ENCODE measurements at regions not wholly inside any gene's neighbourhood (a gene's known extent, or its start where the extent isn't known, plus 50 kb on each side); places are given as distances from the start of the nearest gene placed in this dataset.
A peak's percentile ranks its signal among the peaks of the same experiment; 100 is the strongest.

DNA sequence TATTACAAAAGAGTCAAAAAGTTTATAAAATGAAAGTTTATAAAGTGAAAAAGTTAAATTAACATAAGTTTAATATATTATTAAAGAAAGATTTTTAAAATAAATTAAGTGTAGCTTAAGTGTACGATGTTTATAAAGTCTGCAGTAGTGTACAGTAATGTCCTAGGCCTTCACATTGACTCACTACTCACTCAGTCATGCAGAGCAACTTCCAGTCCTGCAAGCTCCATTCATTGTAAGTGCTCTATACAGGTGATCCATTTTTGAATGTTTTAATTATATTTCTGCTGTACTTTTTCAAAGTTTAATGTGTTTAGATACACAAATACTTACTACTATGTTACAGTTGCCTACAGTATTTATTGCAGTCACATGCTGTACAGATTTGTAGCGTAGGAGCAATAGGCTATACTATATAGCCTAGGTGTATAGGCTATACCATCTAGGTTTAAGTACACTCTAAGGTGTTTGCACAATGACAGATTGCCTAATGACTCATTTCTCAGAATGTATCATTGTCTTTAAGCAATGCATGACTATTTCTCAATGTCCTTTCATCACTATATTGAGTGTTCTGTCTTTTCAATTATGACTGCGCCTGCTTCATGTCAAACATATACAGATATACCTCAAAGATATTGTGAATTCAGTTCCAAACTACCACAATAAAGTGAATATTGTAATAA lies 1110.3 kb upstream of the MAP3K7 start:
- no peak for DNase-seq

DNA sequence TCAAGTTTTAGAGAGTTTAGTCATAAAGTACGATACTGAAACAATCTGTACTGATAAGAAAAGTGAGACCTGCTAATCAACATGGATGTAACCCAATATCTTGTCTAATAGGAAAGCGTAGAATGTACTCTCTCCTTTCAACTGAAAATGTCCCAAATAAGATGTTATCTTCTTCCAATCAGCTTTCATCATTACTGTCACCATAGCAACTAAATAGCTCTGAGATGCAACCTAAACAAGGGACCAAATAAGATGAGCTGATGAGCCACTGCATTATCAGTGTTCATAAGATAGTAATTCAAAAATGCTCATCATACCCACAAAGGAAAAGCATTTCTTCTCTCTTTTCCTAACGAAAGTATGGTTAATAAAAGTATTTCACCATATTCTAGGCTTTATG lies 1108.3 kb upstream of the MAP3K7 start:
- DNase-seq = no peak

DNA sequence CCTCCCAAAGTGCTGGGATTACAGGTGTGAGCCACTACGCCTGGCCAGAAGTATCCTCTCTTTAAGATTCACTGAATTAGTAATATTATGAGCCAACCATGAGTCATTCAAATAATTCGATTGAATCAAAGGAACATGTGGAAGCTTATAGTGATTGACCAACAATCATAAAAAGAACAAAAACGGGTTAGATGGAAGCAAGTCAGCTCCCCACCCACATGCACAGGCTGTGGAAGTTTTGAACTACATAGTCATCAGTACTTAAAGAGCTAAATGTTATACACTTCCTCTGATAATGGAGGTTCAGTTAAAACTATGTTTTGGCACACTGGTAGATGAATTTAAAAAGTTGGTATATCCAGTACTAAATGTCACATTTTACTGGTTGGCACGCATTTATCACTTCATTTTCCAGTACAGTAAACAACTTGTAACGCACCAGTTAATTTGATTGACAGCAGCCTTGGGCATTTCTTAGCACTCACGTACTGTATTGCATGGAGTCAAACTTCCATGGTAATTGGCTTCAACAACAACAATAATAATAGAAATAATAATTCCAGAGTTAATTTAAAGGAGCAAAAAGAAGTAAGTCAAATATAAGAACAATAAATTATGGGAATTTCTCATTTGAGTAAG lies 1107.3 kb upstream of the MAP3K7 start:
- no peak for DNase-seq

DNA sequence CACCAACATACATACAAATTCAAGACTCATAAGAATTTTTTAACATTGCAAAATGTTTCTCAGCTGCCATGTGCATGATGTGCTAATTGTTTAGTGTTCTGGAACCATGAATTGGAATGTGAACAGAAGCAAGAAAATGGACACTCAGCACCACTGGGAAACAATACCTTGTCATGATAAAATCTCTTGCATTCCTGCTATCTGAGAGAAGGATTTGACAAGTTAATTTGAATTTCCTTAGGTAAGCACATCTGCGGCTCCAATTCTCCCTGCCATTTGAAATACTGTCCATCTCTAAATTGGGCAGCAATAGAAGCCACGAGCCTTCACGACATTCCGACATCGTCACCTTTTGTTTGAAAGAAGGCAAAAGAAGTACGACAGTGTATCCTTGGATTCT lies 1104.6 kb upstream of the MAP3K7 start:
- DNase-seq = no peak

DNA sequence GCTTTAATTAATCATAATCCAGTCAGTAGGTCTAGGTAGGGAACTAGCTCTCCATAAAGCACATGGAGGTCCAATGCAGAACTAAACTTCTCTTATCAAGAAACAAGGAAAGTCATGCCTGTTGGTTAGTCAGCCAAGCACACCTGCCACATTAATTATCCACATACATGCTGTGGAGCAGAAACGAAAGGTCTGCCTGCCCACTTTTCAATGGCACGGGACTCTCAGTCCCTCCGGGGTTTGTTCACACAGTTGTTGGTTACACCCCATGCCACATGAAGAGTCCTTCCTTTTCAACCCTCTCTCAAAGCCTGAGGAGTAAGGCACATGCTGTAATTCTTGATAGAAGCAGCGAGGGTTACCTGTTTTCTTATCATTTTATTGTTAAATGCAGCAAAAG lies 1096.4 kb upstream of the MAP3K7 start:
- DNase-seq = no peak

DNA sequence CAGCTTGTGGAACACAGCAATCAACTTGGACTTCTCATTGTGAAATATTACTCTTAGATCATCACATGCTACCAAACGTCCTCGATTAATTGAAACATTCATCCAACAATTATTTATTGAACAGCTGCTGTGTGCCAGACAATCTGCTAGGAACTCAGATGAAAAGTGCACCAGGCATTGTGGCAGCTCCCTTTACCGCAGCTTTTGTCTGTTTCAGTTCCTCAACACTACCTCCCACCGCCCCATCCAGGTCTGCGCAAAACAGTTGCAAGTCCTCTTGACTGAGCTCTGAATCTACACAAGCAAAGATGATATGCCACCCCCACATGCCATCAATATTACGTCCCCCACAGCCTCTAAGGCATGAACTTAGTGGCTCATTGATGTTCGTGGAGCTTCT lies 1094.4 kb upstream of the MAP3K7 start:
- DNase-seq = no peak

DNA sequence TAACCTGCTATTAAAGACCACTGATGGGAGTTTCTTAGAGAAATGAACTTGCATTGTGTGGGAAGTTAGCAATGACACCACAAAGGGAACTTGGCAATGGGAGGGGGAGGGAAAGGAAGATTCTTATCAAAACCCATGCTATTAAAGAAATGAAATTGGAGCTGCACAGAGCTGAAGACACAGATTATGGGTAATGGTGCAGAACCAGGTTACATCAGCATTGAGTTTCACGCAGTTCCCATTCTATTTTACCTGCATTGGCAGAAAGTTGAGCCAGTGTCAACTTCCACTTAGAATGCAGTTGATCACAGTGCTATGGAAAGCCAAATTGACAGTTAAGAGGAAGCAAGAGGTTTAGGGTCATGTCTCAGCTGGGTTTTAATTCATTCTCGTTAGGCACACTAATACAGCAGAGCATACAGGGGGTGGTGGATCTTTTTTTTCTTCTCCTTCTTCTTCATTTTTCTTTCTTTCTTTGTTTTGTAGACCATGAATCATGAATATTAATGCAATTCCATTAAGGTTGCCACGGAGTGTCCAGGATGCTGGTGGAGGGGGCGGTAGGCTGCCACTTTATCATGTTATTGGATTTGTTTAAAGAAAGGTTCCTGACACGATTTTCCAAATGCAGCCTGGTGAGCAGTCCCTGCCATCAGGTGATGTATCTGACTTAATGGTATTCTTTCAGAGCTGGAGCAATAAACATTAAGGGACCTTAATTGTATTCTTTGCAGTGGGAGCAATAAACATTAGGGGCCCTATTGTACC lies 1092.0 kb upstream of the MAP3K7 start:
- peak; percentile 41 for DNase-seq

DNA sequence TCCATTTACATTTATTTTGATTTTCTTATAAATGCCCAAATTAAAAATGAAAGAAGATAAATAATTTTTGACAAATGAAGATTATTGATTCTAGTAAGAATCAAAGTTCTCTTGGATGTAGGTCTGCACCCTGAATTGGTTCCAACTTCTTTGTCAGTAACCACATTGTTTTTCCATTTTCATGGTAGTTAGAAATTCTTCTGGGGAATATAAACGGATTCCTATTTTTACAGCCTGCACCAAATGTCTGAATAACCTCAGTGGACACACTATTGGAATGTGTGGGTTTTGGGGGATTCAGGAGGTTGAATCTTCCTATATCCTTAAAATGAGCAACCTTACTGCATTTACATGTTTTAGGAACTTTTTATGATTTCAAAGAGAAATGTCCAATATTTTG lies 1085.3 kb upstream of the MAP3K7 start:
- no peak for DNase-seq

DNA sequence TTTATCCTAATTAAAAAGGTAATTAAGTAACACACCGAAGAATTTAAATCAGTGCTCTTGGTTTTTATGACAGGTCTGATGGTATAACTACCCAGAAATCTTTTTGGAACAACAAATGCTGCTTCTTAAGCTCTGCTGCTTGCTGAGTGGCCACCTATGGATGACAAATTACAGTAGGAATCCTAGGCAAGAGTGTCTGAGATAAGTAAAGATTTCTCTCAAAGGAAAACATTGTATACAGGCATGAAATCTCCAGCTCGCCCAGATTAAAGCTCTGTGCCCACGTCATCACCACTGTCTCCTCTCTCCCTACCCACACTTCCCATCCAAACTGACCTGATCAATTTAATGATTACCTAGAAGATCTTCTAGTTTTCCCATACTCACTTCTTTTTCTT lies 1083.0 kb upstream of the MAP3K7 start:
- DNase-seq = no peak

DNA sequence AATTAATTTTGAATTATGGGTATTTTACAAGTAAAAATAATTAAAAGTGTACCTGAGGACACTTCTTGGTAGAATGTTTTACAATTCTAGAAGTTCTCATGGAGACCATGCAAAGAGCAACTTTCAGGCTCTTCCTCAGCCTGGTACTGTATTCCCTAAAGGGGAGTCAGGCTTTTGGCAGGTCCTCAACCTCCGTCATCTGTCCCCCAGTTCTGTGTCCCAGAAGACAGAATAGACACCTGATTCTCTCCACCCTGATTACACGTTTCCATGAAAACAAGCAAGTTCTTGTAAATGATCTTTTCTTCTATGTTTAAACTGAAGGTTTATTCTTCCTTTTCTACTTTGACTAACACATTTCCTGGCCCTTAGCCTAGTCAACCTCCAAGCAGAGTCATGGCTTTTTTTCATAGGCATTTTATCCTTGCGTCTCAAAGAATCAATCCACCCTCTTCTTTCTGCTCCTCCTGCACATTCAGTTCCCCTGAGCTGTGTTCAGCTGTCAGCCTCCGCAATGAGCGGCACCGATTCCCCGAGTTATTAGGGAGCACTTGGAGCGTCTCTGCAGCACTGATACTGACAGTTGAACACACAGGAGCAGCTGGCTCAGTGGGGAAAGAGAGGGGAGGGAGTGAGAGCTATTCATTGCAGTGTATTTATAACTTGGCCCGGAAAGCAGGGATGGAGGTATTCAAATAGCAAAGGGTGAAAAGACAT lies 1082.4 kb upstream of the MAP3K7 start:
- no peak for DNase-seq

DNA sequence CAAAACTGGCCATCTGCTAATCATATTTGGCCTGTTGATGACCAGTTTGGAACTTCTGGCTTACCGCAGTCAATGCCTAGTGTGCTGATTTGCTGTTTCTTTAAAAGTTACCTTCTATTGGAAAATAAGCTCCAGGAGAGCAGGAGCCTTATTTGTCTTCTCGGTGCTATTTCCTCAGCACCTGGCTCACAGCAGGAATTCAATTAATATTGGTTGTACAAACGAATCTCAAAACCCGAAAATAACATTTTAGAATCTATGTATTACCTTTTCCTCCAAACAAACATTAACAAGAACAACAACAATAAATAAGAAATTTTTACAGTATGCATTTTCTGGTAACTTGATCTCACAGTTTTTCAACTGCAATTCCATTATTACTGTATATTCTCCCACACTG lies 1080.7 kb upstream of the MAP3K7 start:
- no peak for DNase-seq

DNA sequence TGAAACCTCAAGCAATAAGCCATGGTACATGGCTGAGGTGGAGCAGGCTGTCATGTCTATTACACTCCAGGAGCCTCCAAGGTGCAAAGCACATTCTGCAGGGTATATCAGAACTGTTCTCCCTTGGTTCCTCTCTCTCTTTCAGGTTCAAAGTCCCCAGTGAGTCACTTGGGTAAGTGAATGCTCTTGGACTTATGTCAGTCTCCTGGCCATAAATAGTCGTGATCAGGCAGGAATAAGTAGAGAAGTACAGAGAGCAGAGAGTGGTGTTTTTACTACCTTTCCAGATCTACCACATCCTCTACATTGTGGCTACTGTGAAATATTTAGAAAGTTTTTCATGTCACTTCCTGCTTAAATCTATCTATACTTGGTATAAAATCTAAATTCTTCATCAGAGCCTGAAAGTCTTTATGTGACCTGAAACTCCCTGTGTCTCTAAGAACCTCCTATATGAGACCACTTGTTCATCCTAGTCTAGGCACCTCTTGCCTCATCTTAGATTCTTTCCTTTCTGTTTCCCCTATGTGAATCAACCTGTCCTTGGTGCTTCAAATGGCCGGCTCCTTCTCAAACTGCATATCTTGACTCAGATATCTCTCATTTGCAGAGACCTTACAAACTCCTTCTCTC lies 1077.6 kb upstream of the MAP3K7 start:
- DNase-seq = no peak

DNA sequence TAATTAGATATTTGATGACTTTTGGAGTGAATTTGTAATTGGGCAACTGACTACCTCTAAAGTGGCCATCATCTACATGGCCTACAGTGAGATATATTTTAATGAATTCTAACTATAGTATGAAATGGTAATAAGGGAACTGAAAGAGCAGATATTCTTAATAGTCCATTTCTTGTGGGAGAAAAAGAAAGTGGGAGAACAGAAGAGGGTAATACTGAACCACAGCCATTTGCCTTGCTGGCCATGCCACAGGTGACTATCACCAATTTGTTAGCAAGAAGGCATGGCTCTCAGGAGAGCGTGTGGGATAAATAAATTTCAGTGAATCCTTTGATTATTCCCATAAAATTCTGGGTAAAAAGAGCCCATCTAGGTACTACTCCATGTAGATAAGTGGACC lies 1074.0 kb upstream of the MAP3K7 start:
- DNase-seq = no peak

DNA sequence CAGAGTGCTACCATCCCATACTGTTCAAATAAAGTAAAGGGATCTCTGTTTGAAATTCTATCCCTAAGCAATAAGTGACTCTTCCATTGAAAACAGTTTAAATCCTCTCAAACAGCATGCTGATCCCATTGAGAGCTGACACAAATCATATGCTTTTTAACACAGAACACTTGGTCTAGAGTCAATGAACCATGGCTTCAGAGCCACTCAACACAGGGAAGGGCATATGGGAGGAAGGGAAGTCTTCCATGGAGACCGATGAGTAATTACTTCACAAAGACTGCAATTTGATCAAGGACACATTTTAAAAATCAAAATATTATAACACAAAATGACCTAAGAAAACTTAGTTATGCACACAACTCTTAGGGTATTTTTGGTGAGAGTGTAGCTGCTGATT lies 1073.0 kb upstream of the MAP3K7 start:
- DNase-seq = no peak

DNA sequence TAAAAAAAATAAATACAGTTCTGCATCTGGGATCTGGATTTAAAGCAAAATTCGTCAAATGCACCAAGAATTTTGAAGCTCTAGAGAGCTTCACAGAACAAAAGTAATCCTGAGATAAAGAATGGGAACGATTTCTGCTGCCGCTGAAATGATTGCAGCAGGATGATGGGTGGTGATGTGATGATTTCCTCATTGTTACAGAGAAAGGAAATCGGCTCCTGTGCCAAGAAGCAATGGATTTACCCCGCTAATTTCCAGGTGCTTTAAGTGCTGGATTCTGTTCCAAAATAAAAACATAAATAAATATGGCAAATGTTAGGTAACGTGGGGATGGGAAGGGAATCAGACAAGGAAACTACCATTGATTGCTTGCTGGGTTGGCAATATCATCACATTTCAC lies 1067.9 kb upstream of the MAP3K7 start:
- no peak for DNase-seq

DNA sequence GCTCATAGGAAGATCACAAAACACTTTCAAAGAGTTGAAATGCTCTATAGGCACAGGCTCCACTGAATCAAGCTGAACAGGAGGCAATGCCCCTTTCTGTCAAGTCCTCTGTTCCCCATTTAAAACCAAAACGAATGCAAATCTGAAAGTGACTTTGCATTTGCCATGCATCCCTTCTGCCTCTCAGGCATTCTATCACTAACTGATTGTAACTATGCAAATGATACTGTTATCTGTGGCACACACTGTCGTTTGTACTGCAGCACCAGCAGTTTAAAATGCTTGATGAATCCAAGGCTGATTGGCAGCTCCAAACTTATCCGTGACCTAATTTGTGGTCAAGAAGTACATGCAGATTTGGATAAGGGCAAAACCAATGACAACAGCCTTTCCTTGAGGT lies 1067.5 kb upstream of the MAP3K7 start:
- DNase-seq = no peak

DNA sequence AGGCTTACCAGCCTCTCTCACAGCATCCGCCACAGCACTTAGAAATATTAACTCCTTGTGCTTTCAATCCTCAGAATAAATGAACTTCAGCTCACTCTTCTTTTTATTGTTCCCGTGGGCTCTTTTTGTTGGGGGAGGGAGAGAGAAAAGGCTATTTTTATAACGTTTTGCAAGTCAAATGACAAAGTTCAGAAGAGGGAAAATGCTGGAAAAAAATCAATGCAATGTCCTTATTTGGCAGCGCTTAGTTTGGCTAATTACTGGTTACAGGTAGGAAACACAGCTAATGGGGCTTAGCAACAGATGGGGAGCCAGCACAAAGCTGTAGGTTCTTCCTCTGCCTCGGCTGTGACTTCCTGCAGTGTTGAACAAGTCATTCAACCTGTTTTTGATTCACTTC lies 1067.0 kb upstream of the MAP3K7 start:
- DNase-seq = no peak

DNA sequence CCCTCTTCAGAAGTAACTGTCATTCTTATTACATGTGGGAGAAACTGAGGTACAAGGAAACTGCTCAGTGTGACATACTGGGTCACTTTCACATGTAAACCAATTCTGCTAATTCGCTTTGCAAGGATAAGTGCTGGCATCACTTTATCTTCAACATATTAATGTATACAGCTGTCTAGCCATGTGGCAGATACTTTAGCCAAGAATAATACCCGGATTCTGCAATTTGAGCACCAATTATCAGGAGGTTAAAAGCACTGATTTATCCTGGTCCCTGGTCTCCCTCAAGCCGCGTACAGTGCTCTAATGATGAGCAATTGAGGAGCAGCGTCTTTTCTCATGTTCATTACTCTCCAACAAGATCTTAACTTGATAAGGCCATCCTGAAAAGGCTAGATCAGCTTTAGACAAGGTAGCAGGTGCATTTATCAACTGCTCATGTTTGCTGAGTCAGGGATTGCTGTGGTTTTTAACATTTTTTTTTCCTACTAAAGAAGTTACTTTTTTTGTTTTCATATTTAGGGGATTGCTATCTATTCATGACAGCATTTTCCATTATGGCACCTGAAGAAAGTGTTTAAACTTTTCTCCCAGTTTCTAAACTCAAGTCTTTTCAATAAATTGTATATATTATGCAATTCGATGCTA lies 1066.3 kb upstream of the MAP3K7 start:
- DNase-seq = no peak

DNA sequence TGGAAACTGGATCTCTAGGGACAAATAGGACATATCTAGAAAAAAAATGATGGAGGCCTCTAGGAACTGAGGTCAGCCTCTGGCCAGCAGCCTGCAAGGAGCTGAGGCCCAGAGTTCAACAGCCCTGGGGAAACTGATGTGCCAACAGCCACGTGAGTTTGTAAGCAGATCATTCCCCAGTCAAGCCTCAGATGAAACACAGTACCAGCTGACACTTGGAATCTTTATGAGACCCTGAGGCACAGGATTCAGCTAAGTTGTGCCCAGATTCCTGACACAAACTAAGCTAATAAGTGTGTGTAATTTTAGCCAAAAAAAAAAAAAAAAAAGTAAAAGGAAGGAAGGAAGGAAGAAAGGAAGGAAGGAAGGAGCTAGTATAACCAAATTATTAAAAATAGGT lies 1059.8 kb upstream of the MAP3K7 start:
- no peak for DNase-seq

DNA sequence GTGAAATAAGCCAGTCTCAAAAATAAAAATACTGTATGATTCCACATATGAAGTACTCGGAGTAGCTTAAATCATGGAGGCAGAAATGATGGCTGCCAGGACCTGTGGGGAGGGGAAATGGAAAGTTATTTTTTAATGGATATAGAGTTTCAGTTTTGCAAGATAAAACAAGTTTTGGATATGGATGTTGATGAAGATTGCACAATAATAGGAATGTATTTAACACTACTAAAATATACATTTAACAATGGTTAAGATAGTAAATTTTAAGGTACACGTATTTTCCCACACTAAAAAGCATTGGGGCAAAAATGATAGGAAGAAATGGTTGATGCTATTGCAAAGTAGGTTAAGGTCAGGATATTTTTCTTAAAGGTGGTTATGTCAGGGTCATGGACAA lies 1058.9 kb upstream of the MAP3K7 start:
- DNase-seq = no peak

DNA sequence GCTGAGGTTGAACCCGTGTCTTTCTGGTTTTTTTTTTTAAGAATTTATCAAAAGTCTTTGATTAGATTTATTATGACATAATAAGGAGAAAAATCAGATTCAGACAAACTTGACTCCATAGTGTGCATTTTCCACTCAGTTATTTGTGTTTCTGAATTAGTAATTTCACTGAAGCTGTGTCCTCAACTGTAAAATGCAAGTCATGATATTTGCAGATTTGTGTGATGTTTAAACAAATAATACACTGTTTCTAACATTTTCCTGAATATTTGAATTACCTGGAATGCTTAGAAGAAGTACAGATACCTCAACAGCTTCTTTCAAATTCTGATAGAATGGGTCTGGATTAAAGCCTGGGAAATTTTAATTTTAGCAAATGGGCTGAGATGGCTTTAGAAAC lies 1050.3 kb upstream of the MAP3K7 start:
- no peak for DNase-seq

DNA sequence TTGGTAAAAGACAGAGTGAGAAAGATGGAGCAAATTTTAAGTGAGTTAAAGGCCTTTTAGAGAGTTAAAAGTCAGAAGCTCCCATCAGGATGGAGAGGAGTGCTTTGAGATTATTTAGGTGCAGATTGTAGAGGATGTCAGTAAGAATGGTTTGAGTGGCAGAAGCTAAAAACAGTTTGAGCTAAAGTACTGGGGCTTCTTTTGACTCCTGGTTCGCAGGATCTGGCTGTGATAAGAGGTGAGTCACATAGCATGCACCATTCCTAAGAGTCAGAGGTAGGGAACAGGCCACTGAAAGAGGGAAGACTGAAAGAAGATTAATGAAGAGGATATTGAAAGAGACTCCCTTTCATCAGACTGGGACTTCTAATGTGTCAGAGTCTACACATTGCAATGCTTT lies 1047.9 kb upstream of the MAP3K7 start:
- no peak for DNase-seq

All from renal pelvis (tissue), 1 donor.